NCI-H774 (cell line): ENCODE measurements at regions not wholly inside any gene's neighbourhood (a gene's known extent, or its start where the extent isn't known, plus 50 kb on each side); places are given as distances from the start of the nearest gene placed in this dataset.

Experiments used
- DNase-seq: peaks from one replicate; lab custom pipeline; 2025; lab: John Stamatoyannopoulos, UW

DNA sequence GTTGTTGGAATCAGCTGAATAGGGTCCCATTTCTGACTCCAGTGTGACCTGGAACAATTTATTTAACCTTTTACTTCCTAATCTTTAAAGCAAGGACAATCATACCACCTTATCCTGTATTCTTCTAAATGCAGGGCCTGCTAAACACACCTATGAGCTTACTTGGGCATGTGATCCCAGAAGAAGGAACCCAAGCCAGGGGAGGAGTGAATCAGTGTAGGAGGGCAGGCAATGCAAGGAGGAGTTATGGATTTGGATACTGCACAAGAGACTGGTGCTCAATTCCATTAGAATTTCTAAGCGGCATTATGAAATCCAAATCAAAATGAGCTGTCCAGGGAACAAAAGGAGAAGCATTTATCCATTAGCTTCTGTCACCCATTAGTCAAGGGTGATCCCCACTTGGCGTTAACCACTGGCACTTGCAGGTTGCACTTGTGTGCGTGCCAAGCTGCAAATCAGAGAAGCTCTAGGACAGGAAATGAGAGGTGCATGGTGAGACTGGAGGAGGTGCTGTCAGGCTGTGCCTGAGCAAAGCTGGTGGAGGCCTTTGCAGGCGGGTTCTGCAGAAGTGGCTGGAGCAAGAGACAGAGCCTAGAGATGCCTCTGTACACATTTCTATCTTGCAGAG lies 297.2 kb upstream of the PLXNA2 start:
- no peak for DNase-seq

DNA sequence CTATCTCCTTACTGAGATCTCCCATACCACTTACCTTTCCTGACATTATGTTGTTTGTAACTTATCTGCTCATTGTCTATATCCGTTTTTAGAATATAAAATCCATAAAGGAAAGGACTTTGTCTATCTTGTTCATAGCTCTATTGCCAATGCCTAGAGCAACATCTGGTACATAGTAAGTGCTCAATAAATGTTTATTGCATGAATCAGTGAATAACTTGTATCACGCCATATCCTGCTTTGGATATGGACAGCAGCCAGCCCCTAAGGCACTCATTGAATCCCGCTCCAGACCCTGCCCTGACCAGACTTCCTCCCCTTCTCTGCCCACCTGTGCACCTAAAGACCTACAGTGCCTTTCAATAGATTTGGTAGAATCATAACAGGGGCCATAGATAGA lies 298.1 kb upstream of the PLXNA2 start:
- no peak for DNase-seq

DNA sequence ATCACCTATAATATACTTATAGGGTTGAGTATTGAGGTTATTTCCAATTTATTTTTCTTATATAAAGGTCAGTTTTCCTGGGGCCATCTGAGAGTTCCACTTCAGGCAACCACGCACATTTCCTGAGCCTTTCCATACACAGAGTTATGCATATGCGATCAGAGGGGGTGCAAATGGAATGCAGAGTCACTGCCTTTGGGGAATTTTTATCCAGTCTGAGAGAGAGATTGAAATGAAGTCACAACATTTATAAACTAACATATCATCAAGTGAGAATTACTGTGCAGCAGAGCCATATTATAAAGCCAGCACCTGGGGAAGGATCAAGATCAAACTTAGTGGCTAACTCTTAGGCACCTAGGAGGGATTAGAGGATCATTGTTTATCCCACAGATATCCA lies 299.9 kb upstream of the PLXNA2 start:
- no peak for DNase-seq

DNA sequence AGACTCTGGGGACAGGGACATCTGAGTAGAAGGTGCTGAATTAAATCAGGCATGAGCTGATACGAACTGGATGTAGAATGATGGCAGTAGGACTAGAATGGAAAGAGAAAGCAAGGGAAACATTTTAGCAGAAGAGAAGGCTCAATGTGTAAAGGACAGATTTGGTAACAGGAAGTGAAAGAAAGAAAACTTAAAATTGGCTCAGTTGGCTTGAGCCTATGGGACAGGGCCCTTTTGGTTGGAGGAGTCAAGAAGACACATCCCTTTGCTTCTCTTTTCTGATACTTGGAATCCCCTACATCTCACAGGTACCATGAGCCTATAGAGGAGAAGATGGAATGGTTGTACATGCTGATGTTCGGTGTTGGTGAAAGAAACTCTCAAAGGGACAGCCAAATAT lies 300.6 kb upstream of the PLXNA2 start:
- DNase-seq = no peak

DNA sequence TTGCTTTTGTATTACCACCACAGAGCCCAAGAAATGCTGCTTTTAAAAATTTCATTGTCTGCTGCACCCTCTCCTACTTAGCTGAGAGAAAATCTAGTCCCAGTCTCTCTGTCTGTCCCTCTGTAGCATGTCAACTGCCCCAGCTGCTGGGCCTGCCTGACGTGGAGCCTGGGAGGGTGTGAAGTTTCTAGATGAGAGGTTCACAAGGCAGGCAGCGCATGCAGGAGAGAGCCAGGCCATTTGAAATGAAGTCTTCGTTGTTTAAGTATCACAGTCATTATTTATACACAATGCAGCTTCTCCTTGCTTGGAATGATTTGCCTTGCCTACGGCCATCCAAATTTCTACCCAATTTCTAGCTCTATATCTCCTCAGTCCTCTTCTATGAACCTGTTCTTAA lies 306.8 kb upstream of the PLXNA2 start:
- no peak for DNase-seq

DNA sequence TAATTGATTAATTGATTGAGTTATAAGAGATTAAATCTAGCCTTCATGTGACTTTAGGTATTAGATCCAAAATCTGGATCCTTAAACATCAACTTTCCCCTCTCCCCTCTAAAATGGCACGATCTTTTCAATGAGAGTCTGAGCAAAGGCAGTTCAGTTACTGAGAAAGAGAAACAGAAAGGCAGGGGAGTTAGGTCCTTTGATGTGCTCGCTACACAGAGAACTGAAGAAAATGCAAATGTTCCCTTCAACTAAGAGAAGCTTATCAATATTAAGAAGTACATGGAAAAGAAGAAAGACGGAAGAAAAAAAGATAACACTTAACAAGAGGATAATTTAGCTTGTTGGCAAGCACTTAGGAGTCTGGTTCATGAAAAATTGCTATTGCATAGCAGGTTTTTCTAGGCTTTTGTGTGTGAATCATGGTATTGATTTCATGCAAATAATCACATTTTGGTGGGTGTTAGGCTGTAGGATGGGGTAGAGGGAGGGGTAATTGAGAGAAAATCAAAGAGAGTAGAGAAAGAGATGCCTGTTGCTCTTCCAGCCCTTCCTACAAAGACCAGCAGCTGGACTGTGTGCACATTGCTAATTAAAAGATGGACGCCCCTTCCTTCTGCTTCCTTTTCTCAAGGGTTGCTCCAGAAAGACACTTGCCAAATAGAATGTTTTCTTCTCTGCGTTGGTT lies 307.6 kb upstream of the PLXNA2 start:
- no peak for DNase-seq

DNA sequence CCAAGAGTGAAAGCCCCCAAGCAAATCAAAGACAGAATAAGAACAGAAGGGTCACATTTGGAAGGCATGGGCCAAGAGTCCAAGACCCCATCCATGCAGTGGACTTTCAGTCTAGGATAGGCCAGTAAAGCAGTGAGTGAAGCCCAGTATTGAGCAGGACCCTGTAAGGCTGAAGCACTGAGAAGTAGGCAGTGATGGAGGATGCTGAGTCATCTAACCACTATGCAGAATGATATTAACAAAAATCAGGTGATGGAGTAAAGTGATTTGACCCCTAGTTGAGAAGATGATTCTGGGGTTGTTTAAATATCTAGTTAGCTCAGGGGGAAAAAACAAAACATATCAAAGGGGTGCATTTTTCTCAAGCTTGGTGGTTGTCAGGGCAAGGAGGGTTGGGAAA lies 308.7 kb upstream of the PLXNA2 start:
- no peak for DNase-seq

DNA sequence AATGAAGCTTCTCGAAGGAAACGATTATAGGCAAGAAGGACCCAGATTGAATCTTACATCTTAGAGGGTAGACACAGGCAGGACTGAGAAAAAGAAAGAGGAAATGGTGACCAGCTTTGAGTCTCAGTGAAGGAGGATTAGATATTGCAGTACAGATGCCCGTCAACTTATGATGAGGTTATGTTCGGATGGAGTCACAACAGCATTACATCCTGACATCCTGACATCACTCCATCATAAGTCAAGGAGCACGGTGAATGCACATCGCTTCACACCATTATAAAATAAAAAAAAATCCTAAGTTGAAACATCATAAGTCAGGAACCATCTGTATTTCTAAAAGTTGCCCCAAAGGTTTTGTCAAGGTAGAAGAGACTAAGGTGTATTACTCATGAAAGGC lies 312.3 kb upstream of the PLXNA2 start:
- no peak for DNase-seq

DNA sequence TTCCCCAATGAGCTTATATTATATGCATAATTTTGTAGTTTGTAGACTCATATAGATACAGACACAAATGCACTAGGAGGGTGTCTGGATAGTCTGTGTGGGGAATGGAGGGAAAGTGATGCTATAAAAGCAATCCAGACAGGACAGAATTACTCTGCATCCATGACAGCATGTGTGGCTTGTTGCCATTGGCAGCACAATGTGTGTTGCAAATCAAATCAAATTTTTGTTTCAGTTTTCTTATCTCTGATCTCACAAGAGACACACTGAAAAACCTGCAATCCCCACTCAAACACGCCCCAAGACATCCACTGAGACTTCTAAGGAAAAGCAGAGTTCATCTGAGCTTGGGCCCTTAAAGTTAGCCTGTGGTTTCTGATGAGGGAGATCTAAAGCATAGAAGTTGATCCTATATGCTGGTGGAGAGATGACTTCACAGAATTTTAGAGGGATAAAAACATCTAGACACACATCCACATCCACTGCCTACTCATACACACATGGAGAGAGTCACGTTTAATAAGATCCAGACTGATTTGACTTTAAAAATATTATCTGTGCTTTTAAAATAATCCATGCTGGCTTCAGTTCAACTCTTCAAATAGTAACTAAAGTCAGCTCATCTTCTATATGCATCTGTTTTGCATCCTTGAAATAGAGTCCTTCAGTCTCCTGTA lies 313.0 kb upstream of the PLXNA2 start:
- DNase-seq = no peak

DNA sequence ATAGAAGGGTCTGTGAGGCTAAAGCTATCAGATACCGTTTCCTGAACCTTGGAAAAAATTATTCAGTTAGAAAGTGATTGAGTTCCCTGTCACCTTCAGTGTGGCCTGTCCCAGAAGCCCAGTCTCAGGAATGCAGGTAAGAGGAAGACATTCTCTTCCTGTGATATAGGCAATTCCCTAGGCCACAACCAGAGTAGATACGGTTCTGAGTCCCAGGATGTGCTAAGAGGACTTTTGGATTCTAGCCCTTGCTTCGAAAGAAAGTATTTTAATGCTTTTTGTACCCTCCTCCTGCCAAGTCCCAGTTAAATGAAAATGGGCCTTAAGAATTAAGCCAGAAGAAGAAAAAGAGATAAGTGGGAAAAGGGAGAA lies 313.5 kb upstream of the PLXNA2 start:
- no peak for DNase-seq

DNA sequence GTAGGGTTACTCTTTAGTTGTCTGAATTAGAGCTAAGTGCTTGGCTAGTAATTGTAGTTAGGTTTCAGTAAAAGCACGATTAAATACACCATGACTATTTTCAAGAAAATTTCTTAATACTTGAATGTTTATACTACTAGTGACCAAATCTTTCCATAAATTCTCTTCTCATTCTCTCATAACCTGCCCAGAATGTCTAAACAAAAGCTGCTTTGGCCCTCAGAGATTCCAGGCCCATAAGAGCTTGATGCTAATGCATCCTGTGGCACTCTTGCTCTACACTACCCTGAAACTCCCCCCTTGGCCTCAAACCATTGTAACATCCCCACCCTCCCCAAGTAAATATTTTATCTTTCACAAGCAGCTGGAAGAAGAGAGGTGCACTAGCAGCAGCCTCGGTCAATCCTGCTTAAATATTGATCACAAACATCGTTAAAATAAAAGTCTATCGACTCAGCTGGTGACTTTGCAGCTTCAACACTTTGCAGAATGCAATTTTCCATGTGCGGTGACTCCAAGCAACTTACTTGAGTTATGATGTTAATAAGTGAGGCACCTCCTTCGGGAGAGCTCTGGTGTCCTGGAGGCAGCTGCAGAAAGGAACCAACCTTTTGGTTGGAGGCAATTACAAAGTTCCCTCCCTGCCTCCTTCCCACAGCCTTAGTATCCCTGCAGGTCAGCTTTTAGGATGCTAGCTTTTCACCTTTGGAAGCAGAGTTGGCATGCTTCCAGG lies 315.6 kb upstream of the PLXNA2 start:
- no peak for DNase-seq

DNA sequence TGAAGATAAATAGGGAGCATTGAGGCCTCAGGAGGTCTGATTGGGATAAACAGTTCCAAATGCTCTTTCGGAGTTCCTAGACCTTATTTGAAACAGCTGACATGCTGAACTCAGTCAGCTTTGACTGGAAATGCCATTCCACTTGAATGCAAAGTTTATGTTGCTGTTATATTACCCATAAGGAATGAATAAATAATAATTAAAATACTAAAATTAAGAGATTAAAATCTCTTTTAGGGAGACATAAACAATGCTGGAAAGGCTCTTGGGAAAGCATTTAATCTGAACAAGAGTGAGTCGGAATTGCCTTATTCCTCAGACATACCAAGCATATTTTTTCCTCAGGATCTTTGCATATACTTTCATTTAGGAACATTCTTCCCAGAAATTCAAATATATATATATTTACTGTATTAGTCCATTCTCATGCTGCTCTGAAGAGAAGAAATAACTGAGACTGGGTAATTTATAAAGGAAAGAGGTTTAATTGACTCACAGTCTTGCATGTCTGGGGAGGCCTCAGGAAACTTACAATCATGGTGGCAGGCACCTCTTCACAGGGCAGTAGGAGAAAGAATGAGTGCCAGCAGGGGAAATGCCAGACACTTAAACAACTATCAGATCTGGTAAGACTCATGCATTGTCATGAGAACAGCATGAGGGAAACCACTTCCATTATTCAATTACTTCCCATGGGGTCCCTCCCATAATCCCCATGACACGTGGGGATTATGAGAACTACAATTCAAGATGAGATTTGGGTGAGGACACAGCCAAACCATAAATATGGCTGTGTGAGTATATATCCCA lies 318.2 kb upstream of the PLXNA2 start:
- DNase-seq = no peak

DNA sequence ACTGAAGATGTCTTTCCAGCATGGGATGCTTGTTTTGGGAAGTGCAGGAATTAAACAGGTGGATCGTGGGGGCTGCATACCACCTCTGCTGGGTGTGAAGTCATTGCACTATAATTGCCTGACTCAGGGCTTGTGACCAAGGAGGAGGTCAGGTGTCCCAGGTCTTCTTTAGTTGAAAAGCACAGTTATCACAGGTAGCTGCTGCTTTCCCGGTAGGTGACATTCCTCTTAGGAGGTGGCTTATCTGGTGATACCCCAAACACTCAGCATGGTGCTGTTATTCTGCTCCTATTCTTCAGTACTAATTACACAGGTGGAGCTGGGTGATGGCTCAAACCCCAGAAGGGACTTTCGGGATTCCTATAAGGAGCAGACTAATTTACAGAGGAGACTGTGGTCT lies 320.3 kb upstream of the PLXNA2 start:
- DNase-seq = no peak

DNA sequence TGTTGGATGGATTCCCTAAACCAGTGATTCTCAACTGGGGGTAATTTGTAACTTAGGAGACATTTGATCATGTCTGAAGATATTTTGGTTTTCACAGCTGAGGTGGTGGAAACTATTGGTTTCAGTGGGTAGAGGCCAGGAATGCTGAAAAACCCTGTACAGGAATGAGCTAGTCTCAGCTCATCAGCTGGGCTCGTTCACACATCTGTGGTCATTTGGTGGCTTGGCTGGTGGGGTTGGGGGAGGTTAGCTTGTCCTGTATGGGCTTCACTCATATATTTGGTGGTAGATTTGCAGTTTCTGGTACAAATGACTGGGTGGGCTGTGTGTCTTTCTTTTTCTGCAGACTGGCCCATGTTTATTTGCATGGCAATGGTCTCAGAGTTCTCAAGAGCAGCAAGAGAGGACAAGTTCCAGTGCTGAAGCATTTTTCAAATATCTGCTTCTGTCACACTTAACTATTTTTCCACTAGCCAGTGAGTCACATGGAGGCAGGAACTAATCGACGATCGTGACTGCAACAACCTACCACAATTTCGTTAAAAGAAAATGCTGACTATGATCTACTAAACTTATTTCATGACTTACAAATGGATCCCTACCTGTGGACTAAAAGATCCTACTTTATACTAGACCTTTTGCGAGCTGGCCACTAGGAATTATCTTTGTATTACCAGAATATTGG lies 321.7 kb upstream of the PLXNA2 start:
- no peak for DNase-seq

DNA sequence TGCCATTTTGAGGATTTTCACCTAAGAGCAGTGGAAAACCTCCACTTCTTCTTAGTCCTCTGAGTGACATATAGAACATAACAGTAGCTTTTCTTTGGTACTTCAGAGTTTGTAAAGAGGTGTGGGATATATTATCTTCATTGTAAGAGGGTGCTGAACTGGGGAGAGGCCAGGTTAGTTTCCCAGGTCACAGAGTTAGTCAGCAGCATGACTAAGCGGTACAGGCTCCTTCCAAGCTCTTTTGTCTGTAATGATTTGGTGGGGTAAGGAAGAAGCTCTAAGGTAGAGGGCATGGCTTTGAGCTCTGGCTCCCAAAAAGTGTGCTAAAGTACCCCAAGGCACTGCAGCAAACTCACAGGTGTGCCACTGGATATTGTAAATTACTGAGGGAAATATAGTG lies 325.0 kb upstream of the PLXNA2 start:
- no peak for DNase-seq

DNA sequence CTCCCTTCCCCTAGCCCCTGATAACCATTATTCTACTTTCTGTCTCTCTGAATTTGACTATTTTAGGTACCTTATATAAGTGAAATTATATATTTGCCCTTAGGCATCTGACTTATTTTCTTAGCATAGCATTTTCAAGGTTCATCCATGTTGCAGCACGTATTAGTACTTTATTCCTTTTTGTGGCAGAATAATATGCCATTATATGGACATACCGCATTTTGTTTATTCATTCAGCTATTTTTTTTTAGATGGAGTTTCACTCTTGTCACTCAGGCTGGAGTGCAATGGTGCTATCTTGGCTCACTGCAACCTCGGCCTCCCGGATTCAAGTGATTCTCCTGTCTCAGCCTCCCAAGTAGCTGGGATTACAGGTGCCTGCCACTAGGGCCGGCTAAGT lies 326.2 kb upstream of the PLXNA2 start:
- no peak for DNase-seq

DNA sequence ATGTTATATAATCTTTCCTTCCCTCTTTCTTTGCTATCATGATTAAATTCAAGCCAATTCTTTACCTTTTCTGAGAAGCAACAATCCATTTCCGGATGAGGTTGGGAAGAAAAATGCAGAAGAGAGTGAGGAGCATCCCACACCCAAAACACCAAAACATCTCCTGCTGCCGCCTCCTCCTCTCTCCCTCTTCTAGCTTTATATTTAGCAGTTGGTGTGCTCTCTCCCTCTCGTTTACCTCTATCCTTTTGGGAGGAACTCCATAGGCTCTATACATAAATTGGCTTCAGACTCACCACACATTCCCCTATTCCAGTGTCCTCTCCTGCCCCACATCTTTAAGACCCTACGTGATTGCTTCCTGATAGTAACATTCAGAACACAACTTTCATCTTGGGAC lies 332.2 kb upstream of the PLXNA2 start:
- DNase-seq = no peak

DNA sequence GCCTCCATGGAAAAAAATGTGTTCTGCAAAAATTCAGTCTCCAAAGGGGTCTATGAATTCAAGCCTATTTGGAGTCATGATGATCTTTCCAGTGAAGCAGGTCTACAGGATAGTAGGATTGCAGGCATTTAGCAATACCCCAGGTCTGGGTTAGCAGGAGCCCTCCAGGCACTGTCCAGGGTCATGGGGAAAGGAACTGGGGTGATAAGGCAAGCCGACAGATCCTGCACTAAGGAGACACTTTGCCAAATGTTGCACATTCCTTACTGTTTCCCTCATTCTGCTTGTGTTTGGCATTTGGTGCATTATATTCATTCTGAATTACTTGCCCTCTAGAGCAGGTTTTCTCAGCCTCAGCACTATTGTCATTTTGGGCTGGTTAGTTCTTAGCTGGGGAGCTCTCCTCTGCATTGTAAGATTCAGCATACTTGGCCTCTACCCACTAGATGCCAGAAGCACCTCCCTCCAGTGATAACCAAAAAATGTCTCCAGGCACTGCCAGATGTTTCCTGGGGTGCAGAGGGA lies 333.3 kb upstream of the PLXNA2 start:
- DNase-seq = no peak

DNA sequence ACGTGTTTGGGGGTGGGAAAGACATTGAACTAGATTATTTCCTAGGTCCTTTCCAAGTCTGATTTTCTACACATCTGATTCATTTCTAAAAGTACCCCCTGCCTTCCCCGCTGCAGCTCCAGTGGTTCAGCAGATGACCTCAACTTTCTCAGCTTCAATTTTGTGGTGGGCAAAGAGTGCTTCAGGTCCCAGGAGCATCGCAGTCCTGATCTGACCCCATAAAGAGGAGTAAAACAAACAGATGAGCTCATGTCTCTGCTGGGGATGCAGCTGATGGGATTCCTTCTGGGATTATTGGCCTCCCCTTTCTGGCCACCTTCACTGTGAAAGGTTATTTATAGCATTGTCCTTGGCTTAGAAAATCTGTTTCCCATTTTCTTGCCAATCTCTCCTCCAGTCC lies 337.0 kb upstream of the PLXNA2 start:
- no peak for DNase-seq

DNA sequence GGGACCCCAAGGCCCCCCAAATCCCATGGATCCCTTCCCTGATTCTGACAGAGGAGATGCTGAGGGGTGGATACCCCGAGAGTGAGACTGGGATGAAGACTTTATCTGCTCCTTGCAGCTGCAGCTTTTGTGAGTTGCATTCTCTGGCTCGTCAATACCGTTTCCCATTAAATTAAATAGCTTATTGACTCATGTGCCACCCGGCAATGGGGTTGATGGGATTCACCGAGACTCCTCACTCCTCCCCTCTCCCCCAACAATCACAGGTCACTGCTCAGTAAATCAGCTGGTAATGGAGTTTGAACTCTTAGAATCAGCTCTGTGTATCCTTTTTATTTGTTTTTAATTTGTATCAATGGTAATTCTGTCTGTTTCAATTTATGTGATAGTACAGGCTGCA lies 337.5 kb upstream of the PLXNA2 start:
- no peak for DNase-seq

DNA sequence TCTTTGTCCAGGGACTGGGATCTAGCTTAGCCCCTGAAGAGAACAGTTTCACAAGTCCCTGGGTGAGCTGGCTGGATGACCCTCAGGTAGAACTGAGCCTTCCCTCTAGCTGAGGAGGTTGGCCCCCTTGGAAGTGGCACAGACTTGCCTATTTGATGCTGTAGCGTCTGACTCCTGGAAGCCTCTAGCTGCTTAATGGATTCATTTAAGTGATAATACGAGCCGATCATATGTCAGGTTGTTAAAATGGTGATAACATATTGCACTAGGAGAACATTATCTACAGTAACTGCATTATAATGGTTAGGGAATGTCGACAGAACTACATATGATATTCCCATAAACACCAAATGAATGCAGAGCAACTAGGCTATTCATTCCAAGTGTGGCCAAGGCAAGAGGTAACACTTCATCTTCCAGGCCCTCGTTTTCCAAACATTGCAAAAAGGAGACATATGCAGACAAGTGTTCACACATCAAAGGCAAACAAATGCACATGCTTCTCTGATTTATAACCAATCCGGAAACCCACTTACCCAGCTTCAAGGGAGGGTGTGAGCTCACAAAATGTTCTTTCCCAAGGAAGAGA lies 340.1 kb upstream of the PLXNA2 start:
- DNase-seq = no peak
